Activated naive CD4-positive, alpha-beta T cell treated with anti-CD3 and anti-CD28 coated beads, Interleukin-2, amount 50 U/mL, for 24 hours (primary cell): ENCODE measurements at regions not wholly inside any gene's neighbourhood (a gene's known extent, or its start where the extent isn't known, plus 50 kb on each side); places are given as distances from the start of the nearest gene placed in this dataset.

Experiments
- H3K27ac Mint-ChIP-seq: one replicate; pipeline ENCODE4 v1.8.0; 2021; ENCODE audit warnings: mild to moderate bottlenecking, mixed read lengths
- H3K27me3 Mint-ChIP-seq: one replicate; pipeline ENCODE4 v1.8.0; 2021; ENCODE audit warnings: mixed read lengths
- H3K36me3 Mint-ChIP-seq: one replicate; pipeline ENCODE4 v1.8.0; 2021; ENCODE audit warnings: mixed read lengths
- H3K4me1 Mint-ChIP-seq: one replicate; pipeline ENCODE4 v1.8.0; 2021; ENCODE audit warnings: mixed read lengths
- H3K4me3 Mint-ChIP-seq: one replicate; pipeline ENCODE4 v1.8.0; 2021; ENCODE audit warnings: mild to moderate bottlenecking, mixed read lengths
- H3K9me3 Mint-ChIP-seq: one replicate; pipeline ENCODE4 v1.8.0; 2021; ENCODE audit warnings: mixed read lengths

GRCh38 chr17:13727441-13728171 is 125.9 kb upstream of the HS3ST3A1 start:
- no peak overlapping the region for H3K4me3 Mint-ChIP-seq
- H3K4me1 Mint-ChIP-seq, result no peaks in the 10 kb centered on the region
- no peak overlapping the region for H3K27ac Mint-ChIP-seq
- H3K36me3 Mint-ChIP-seq, result no peaks in the 10 kb centered on the region
- H3K27me3 Mint-ChIP-seq, result peaks cover 4% of the 10 kb centered on the region
- H3K9me3 Mint-ChIP-seq, result no peaks in the 10 kb centered on the region

DNA sequence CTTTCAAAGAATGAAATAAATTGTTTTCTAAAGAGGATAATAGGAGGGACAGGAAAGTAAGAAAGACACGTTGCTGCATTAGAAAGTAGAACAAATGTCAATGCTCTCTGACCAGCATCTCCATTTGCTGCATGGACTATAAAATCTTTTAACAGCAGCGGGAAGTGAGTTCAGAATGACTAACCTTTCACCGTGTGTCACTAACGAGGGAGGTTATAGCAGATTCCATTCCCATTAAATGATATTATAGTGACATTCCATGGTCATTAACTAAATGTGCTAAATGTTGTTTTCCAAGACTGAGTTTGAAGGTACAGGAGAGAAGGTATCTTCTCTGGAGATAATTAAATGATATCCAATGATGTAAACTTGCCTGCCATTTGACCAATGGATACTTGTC is 127.1 kb upstream of the HS3ST3A1 start:
- Mint-ChIP-seq H3K4me1 (no peaks in the 10 kb centered on the region), H3K27ac (no peak overlapping the region), H3K27me3 (no peaks in the 10 kb centered on the region), H3K4me3 (no peak overlapping the region), H3K36me3 (peaks cover 2% of the 10 kb centered on the region), H3K9me3 (no peaks in the 10 kb centered on the region)

- H3K4me3 Mint-ChIP-seq, result no peak overlapping the region
- no peaks in the 10 kb centered on the region for H3K4me1 Mint-ChIP-seq
- no peak overlapping the region for H3K27ac Mint-ChIP-seq
- peaks cover 2% of the 10 kb centered on the region for H3K36me3 Mint-ChIP-seq
- H3K27me3 Mint-ChIP-seq, result no peaks in the 10 kb centered on the region
- no peaks in the 10 kb centered on the region for H3K9me3 Mint-ChIP-seq
Measured at GRCh38 chr17:13729466-13730134, 127.9 kb upstream of the HS3ST3A1 start.

- Mint-ChIP-seq H3K36me3 (peaks cover 2% of the 10 kb centered on the region), H3K27me3 (no peaks in the 10 kb centered on the region), H3K9me3 (no peaks in the 10 kb centered on the region), H3K4me1 (no peaks in the 10 kb centered on the region), H3K27ac (no peak overlapping the region), H3K4me3 (no peak overlapping the region)
Measured at GRCh38 chr17:13734880-13735279, 133.2 kb upstream of the HS3ST3A1 start.

DNA sequence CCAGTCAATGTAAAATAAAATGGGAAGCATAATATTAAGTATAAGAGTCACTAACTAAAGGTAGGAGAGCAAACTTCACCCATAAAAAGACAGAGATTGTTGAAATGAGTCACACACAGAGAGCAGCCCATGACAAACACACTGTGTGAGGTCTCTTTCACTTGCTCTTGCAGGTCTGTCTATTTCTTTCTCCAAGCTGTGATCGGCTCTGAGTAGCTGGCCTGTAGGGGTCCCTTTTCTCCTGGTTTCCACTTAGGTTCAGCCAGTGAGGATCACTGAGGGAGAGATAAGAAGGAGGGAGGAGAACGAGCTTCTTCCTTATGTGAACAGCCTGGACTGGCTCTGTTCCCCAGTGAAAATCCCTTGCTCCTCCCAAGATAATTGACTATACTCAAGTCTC is 133.7 kb upstream of the HS3ST3A1 start:
- Mint-ChIP-seq H3K27ac (no peak overlapping the region), H3K4me1 (no peaks in the 10 kb centered on the region), H3K27me3 (peaks cover 1% of the 10 kb centered on the region), H3K9me3 (no peaks in the 10 kb centered on the region), H3K36me3 (peaks cover 2% of the 10 kb centered on the region), H3K4me3 (no peak overlapping the region)

DNA sequence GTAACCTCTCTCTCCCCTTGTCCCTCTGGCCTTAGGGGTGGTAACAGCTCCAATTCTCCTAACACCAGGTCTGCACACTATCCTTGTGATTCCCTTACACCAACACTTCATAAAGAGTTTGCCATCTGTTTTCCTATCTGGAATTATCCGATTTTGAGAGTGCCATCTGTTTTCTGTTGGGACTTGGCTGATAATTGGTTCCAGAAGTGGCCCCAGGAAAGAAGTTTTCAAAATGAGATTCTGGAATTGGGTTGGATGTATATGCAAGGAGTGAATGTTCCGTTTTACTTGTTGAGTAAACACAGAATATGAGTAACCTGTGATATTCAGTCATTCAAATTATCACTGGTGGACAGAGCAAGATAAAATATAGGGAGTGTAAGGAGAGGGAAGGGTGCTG is 134.1 kb upstream of the HS3ST3A1 start:
- Mint-ChIP-seq H3K27ac (no peak overlapping the region), H3K27me3 (peaks cover 1% of the 10 kb centered on the region), H3K4me1 (no peaks in the 10 kb centered on the region), H3K9me3 (no peaks in the 10 kb centered on the region), H3K36me3 (peaks cover 2% of the 10 kb centered on the region), H3K4me3 (no peak overlapping the region)

DNA sequence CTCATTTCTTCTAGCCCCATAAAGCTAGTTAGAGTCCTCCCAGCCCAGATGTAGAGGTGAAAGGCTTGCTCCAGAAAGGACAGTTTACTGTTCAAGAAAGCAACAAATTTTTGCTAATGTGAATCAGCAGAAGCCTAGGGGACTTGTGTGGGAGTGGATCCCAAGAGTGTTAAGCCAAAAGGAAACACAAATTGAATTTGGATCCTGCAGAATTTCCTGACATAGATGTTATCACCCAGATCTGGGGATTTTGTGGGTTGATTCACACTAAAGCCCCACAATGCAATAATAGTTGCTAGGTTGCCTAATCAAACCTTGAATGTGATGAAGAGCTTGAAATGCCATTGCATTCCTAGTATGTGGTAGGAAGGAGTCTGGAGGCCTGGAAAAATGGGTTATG is 135.2 kb upstream of the HS3ST3A1 start:
- Mint-ChIP-seq H3K9me3 (no peaks in the 10 kb centered on the region), H3K4me1 (no peaks in the 10 kb centered on the region), H3K36me3 (peaks cover 2% of the 10 kb centered on the region), H3K27me3 (peaks cover 3% of the 10 kb centered on the region), H3K4me3 (no peak overlapping the region), H3K27ac (no peak overlapping the region)

DNA sequence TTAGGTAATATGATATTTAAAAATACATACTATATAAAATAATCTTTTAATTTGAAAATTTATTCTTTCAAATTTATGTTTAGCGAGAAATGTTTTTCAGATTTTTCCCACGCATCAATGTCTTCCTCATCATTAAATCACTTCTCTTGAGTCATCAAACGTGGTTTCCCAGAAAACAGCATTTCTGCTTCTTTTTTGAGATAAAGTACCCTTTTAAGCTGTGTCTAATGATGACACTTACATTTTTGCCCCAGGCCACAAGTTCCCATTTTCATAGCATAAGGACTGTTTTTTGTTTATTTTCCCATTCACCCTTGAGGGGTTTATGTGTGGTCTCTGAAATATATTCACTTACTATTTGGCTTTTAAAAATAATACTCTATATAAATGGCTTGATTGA is 139.0 kb upstream of the HS3ST3A1 start:
- no peak overlapping the region for H3K27ac Mint-ChIP-seq
- H3K4me3 Mint-ChIP-seq, result no peak overlapping the region

DNA sequence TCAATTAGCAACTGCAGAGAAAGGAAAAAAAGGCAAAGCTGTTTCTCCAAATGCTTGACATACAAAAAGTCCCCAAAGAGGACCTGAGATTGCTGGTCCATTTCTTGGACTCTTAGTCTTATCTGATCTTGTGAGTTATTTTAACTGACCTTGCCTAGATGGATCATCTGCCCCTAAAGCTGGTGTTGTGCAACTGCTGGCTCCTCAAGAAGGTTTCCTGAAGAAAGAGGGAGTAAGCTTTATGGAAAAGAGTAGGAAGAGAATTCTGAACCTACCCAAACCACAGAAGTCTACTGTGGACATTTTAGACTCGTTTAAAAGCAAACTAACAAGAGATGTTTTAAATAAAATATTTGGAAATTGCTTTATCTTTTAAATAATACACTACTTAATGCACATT is 140.0 kb upstream of the HS3ST3A1 start:
- H3K4me3 Mint-ChIP-seq, result no peak overlapping the region
- no peak overlapping the region for H3K27ac Mint-ChIP-seq
- H3K9me3 Mint-ChIP-seq, result no peaks in the 10 kb centered on the region
- H3K4me1 Mint-ChIP-seq, result no peaks in the 10 kb centered on the region
- H3K36me3 Mint-ChIP-seq, result no peaks in the 10 kb centered on the region
- H3K27me3 Mint-ChIP-seq, result peaks cover 4% of the 10 kb centered on the region

More for the DNA sequence above, 139.0 kb upstream of the HS3ST3A1 start:
- Mint-ChIP-seq H3K4me1 (no peaks in the 10 kb centered on the region), H3K9me3 (no peaks in the 10 kb centered on the region), H3K27me3 (peaks cover 4% of the 10 kb centered on the region), H3K36me3 (no peaks in the 10 kb centered on the region)

DNA sequence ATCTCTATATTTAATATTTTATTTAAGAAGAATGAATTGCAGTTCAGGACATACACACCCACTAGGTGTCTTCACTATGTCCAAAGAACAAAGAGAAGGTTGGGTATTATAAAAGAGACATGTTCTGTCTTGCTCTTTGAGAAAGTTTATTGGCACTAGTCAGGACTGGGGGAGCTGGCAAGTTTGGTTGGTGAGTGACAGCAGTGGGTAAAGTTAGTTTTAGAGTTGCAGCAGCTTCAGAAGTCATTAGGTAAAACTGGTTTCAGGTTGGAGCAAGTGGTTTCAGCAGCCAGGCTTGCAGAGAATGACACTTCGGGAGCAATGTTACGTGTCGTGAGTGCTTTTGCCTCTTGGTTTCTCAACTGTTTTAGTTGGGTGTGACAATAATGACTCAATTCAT is 142.2 kb upstream of the HS3ST3A1 start:
- H3K4me1 Mint-ChIP-seq, result no peaks in the 10 kb centered on the region
- H3K4me3 Mint-ChIP-seq, result no peak overlapping the region
- H3K36me3 Mint-ChIP-seq, result no peaks in the 10 kb centered on the region
- no peak overlapping the region for H3K27ac Mint-ChIP-seq
- H3K9me3 Mint-ChIP-seq, result no peaks in the 10 kb centered on the region
- peaks cover 4% of the 10 kb centered on the region for H3K27me3 Mint-ChIP-seq

GRCh38 chr17:13746404-13746803 is 144.7 kb upstream of the HS3ST3A1 start:
- Mint-ChIP-seq H3K36me3 (no peaks in the 10 kb centered on the region), H3K4me1 (no peaks in the 10 kb centered on the region), H3K27ac (no peak overlapping the region), H3K9me3 (no peaks in the 10 kb centered on the region), H3K27me3 (peaks cover 3% of the 10 kb centered on the region), H3K4me3 (no peak overlapping the region)

DNA sequence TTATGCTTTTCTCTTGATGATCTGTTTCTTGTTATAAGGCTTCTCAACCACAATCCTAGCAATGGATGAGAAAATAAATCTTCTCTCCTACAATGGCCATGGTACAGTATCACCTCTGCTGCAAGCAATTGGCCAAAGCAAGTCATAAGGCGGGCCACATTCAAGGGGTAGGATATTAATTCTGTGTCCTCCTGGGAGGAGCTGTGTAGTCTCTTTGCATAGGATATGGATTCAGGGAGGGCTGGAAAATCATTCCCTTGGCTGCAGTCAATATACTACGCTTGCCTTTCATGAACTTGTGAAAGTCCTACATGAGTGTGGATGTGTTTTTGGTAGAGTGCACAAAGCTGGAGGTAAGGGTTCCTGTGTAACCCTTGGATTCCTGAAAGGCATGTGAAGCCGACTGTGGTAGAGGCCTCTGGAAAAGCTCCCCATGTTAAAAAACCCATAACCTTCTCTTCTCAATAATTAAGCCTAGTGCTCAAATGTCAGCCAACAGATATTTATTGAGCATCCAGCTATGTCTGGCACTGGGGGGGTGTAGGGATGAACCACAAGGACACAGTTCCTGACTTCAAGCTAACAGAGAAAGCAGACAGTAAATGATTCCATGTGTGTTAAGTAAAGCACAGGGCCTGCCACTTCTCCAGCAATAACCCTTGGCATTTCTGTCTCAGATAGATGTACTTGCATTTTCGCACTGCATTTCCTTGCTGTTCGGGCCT is 147.6 kb upstream of the HS3ST3A1 start:
- H3K4me1 Mint-ChIP-seq, result no peaks in the 10 kb centered on the region
- no peaks in the 10 kb centered on the region for H3K9me3 Mint-ChIP-seq

DNA sequence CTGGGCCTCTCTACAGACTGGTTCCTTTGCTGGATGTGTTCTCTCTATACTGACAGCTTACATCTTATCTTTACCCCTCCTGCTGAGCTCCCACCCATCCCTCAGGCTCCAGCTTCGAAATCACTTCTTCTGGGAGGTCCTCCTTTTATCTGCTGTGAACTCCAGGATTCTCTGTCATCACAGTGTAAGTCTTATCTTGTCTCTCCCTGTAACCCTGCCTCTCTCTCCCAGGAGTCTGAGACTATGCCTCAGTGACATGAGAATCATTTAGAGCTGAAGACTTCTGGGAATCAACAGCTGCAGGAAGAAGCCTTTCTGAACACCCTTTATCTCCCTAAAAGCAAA is 148.1 kb upstream of the HS3ST3A1 start:
- Mint-ChIP-seq H3K27ac (no peak overlapping the region), H3K27me3 (no peaks in the 10 kb centered on the region), H3K4me3 (no peak overlapping the region), H3K4me1 (no peaks in the 10 kb centered on the region), H3K9me3 (no peaks in the 10 kb centered on the region), H3K36me3 (no peaks in the 10 kb centered on the region)

More for the DNA sequence above, 147.6 kb upstream of the HS3ST3A1 start:
- H3K4me3 Mint-ChIP-seq, result no peak overlapping the region
- H3K27ac Mint-ChIP-seq, result no peak overlapping the region
- H3K27me3 Mint-ChIP-seq, result no peaks in the 10 kb centered on the region
- H3K36me3 Mint-ChIP-seq, result no peaks in the 10 kb centered on the region

DNA sequence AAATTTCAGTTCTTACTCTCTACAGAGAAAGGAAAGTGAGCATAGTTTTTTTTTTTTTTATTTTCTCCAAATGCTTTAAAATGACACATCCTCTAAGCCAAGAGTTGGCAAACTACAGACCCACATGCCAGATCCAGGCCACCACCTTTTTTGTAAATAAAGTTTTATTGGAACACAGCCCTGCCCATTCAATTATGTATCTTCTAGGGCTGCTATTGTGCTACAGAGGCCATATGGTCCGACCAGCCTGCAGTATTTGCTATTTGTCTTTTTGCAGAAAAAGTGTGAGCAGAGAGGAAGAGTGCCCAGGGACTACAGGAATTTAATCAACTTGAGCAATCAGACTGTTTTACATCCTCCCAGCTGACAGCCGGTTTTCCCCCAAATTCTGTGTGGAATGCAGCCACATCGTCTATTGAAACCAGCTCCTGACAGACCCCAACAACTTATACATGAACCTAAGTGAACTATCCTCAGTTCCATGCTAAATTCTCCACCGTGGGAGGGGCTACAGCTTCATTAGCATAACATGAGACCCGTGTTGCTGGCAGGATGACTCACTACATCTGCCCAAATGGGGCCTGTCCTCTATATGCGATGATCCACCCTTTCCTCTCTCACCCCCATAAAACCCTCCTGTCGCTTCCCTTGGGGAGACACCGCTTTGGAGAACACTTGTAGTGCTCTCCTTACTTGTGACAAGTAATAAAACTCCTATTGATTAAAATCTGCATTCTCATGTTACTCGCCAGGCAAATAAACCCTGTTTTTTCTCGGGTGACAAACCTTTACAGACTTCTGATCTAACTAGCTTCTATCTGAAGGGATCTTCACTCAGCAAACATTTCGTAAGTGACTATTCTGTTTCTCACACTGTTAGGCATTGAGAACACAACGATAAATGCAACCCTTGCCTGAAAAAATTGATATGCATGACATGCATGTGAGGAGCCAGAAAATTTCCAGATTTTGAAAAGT is 149.4 kb upstream of the HS3ST3A1 start:
- no peaks in the 10 kb centered on the region for H3K27me3 Mint-ChIP-seq
- H3K36me3 Mint-ChIP-seq, result no peaks in the 10 kb centered on the region
- H3K9me3 Mint-ChIP-seq, result no peaks in the 10 kb centered on the region
- H3K4me1 Mint-ChIP-seq, result no peaks in the 10 kb centered on the region
- H3K4me3 Mint-ChIP-seq, result no peak overlapping the region
- no peak overlapping the region for H3K27ac Mint-ChIP-seq

DNA sequence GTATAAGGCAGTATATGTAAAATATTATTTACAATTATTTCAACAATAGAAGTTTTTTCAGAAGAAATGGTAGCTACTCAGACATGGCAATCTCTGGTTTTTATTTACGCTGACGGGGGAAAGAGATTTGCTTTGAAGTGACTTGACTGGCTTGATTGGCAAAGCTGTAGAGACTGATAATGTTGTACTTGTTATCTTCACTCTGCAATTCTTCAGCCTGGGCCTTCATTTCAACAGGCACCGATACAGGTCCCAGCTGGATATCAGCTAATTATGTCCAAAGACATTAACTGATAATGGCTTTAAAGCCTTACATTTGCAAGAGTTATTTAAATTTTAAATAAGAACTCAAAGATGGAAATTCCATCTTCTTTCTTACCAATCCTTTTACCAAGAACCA is 151.4 kb upstream of the HS3ST3A1 start:
- Mint-ChIP-seq H3K36me3 (no peaks in the 10 kb centered on the region), H3K27me3 (no peaks in the 10 kb centered on the region), H3K4me1 (no peaks in the 10 kb centered on the region), H3K4me3 (no peak overlapping the region), H3K9me3 (no peaks in the 10 kb centered on the region), H3K27ac (no peak overlapping the region)
